Activated T-helper 17 cell treated with anti-CD3 and anti-CD28 coated beads, Interleukin-2, amount 50 U/mL, for 72 hours (primary cell): ENCODE measurements at regions not wholly inside any gene's neighbourhood (a gene's known extent, or its start where the extent isn't known, plus 50 kb on each side); places are given as distances from the start of the nearest gene placed in this dataset.

Experiments used
- ATAC-seq: fragments of 150-1000 bp; cut with Tn5 transposase; replicated peaks from 2 replicates; pipeline ENCODE4 v1.10.0; 2021; ENCODE audit warnings: mild to moderate bottlenecking, moderate library complexity
- H3K27ac Mint-ChIP-seq: one replicate; pipeline ENCODE4 v1.8.0; 2022; ENCODE audit warnings: mixed read lengths
- H3K27me3 Mint-ChIP-seq: one replicate; pipeline ENCODE4 v1.8.0; 2022; ENCODE audit warnings: mixed read lengths
- H3K36me3 Mint-ChIP-seq: one replicate; pipeline ENCODE4 v1.8.0; 2022; ENCODE audit warnings: low read depth, mild to moderate bottlenecking, mixed read lengths
- H3K4me1 Mint-ChIP-seq: one replicate; pipeline ENCODE4 v1.8.0; 2022; ENCODE audit warnings: mixed read lengths
- H3K4me3 Mint-ChIP-seq: one replicate; pipeline ENCODE4 v1.8.0; 2022; ENCODE audit warnings: mild to moderate bottlenecking, mixed read lengths
- H3K9me3 Mint-ChIP-seq: one replicate; pipeline ENCODE4 v1.8.0; 2022; ENCODE audit warnings: mixed read lengths

GRCh38 chr15:97457203-97457847 is 503.2 kb upstream of the ARRDC4 start:
- H3K27me3 Mint-ChIP-seq: no peaks in the 10 kb centered on the region
- no peak for ATAC-seq
- no peaks in the 10 kb centered on the region for H3K9me3 Mint-ChIP-seq
- H3K36me3 Mint-ChIP-seq: no peaks in the 10 kb centered on the region
- no peak overlapping the region for H3K4me3 Mint-ChIP-seq
- H3K4me1 Mint-ChIP-seq: no peaks in the 10 kb centered on the region
- H3K27ac Mint-ChIP-seq: no peak overlapping the region

- Mint-ChIP-seq H3K9me3 (no peaks in the 10 kb centered on the region), H3K27me3 (no peaks in the 10 kb centered on the region), H3K4me1 (no peaks in the 10 kb centered on the region), H3K4me3 (no peak overlapping the region), H3K27ac (no peak overlapping the region), H3K36me3 (no peaks in the 10 kb centered on the region)
- no peak for ATAC-seq
Measured at GRCh38 chr15:97459771-97460170, 500.7 kb upstream of the ARRDC4 start.

- Mint-ChIP-seq H3K4me3 (no peak overlapping the region), H3K9me3 (no peaks in the 10 kb centered on the region), H3K27me3 (no peaks in the 10 kb centered on the region), H3K36me3 (no peaks in the 10 kb centered on the region), H3K4me1 (no peaks in the 10 kb centered on the region), H3K27ac (no peak overlapping the region)
- ATAC-seq: no peak
Measured at GRCh38 chr15:97461226-97461625, 499.3 kb upstream of the ARRDC4 start.

GRCh38 chr15:97463696-97464095 is 496.8 kb upstream of the ARRDC4 start:
- Mint-ChIP-seq H3K9me3 (no peaks in the 10 kb centered on the region), H3K27me3 (no peaks in the 10 kb centered on the region), H3K4me1 (no peaks in the 10 kb centered on the region), H3K4me3 (no peak overlapping the region), H3K36me3 (no peaks in the 10 kb centered on the region), H3K27ac (no peak overlapping the region)
- no peak for ATAC-seq

- Mint-ChIP-seq H3K27me3 (no peaks in the 10 kb centered on the region), H3K27ac (no peak overlapping the region), H3K9me3 (peaks cover 8% of the 10 kb centered on the region), H3K4me1 (no peaks in the 10 kb centered on the region), H3K4me3 (no peak overlapping the region), H3K36me3 (no peaks in the 10 kb centered on the region)
- no peak for ATAC-seq
Measured at GRCh38 chr15:97470417-97470816, 490.1 kb upstream of the ARRDC4 start.

GRCh38 chr15:97473627-97474026 is 486.9 kb upstream of the ARRDC4 start:
- Mint-ChIP-seq H3K4me3 (no peak overlapping the region), H3K27me3 (no peaks in the 10 kb centered on the region), H3K36me3 (no peaks in the 10 kb centered on the region), H3K9me3 (peaks cover 8% of the 10 kb centered on the region), H3K4me1 (no peaks in the 10 kb centered on the region), H3K27ac (no peak overlapping the region)
- no peak for ATAC-seq

- H3K4me1 Mint-ChIP-seq: no peaks in the 10 kb centered on the region
- H3K4me3 Mint-ChIP-seq: no peak overlapping the region
- H3K27ac Mint-ChIP-seq: no peak overlapping the region
- ATAC-seq: no peak
- no peaks in the 10 kb centered on the region for H3K27me3 Mint-ChIP-seq
- peaks cover 12% of the 10 kb centered on the region for H3K9me3 Mint-ChIP-seq
- H3K36me3 Mint-ChIP-seq: no peaks in the 10 kb centered on the region
Measured at GRCh38 chr15:97479957-97480356, 480.5 kb upstream of the ARRDC4 start.

- ATAC-seq: no peak
- peaks cover 17% of the 10 kb centered on the region for H3K9me3 Mint-ChIP-seq
- no peaks in the 10 kb centered on the region for H3K4me1 Mint-ChIP-seq
- no peak overlapping the region for H3K4me3 Mint-ChIP-seq
- no peaks in the 10 kb centered on the region for H3K27me3 Mint-ChIP-seq
- H3K36me3 Mint-ChIP-seq: no peaks in the 10 kb centered on the region
- no peak overlapping the region for H3K27ac Mint-ChIP-seq
Measured at GRCh38 chr15:97482521-97482920, 478.0 kb upstream of the ARRDC4 start.

GRCh38 chr15:97483232-97483631 is 477.3 kb upstream of the ARRDC4 start:
- Mint-ChIP-seq H3K36me3 (no peaks in the 10 kb centered on the region), H3K27me3 (no peaks in the 10 kb centered on the region), H3K4me3 (no peak overlapping the region), H3K27ac (no peak overlapping the region), H3K4me1 (no peaks in the 10 kb centered on the region), H3K9me3 (peaks cover 17% of the 10 kb centered on the region)
- ATAC-seq: no peak

- H3K36me3 Mint-ChIP-seq: no peaks in the 10 kb centered on the region
Measured at GRCh38 chr15:97490429-97490828, 470.1 kb upstream of the ARRDC4 start.

GRCh38 chr15:97501291-97501690 is 459.2 kb upstream of the ARRDC4 start:
- Mint-ChIP-seq H3K4me1 (no peaks in the 10 kb centered on the region), H3K27ac (no peak overlapping the region), H3K4me3 (no peak overlapping the region), H3K36me3 (no peaks in the 10 kb centered on the region), H3K27me3 (no peaks in the 10 kb centered on the region), H3K9me3 (peaks cover 14% of the 10 kb centered on the region)
- ATAC-seq: no peak

More at GRCh38 chr15:97490429-97490828, 470.1 kb upstream of the ARRDC4 start:
- H3K27me3 Mint-ChIP-seq: no peaks in the 10 kb centered on the region
- no peak for ATAC-seq
- no peak overlapping the region for H3K27ac Mint-ChIP-seq
- H3K4me3 Mint-ChIP-seq: no peak overlapping the region
- peaks cover 15% of the 10 kb centered on the region for H3K9me3 Mint-ChIP-seq
- no peaks in the 10 kb centered on the region for H3K4me1 Mint-ChIP-seq

- no peak for ATAC-seq
- no peak overlapping the region for H3K4me3 Mint-ChIP-seq
- peaks cover 11% of the 10 kb centered on the region for H3K9me3 Mint-ChIP-seq
- no peak overlapping the region for H3K27ac Mint-ChIP-seq
- H3K27me3 Mint-ChIP-seq: no peaks in the 10 kb centered on the region
- no peaks in the 10 kb centered on the region for H3K36me3 Mint-ChIP-seq
- H3K4me1 Mint-ChIP-seq: no peaks in the 10 kb centered on the region
Measured at GRCh38 chr15:97502038-97502437, 458.5 kb upstream of the ARRDC4 start.

- Mint-ChIP-seq H3K4me3 (no peak overlapping the region), H3K27me3 (no peaks in the 10 kb centered on the region), H3K27ac (no peak overlapping the region), H3K9me3 (peaks cover 11% of the 10 kb centered on the region), H3K4me1 (no peaks in the 10 kb centered on the region), H3K36me3 (no peaks in the 10 kb centered on the region)
- no peak for ATAC-seq
Measured at GRCh38 chr15:97504031-97504792, 456.3 kb upstream of the ARRDC4 start.

- Mint-ChIP-seq H3K4me3 (no peak overlapping the region), H3K27ac (no peak overlapping the region), H3K27me3 (no peaks in the 10 kb centered on the region), H3K4me1 (no peaks in the 10 kb centered on the region), H3K36me3 (no peaks in the 10 kb centered on the region), H3K9me3 (peaks cover 3% of the 10 kb centered on the region)
- no peak for ATAC-seq
Measured at GRCh38 chr15:97517737-97518136, 442.8 kb upstream of the ARRDC4 start.

GRCh38 chr15:97520689-97521088 is 439.8 kb upstream of the ARRDC4 start:
- H3K27me3 Mint-ChIP-seq: no peaks in the 10 kb centered on the region
- no peak overlapping the region for H3K4me3 Mint-ChIP-seq
- peaks cover 8% of the 10 kb centered on the region for H3K9me3 Mint-ChIP-seq
- no peak overlapping the region for H3K27ac Mint-ChIP-seq
- H3K36me3 Mint-ChIP-seq: no peaks in the 10 kb centered on the region
- H3K4me1 Mint-ChIP-seq: no peaks in the 10 kb centered on the region
- ATAC-seq: no peak
